ENCODE measurements at regions not wholly inside any gene's neighbourhood (a gene's known extent, or its start where the extent isn't known, plus 50 kb on each side); places are given as distances from the start of the nearest gene placed in this dataset.

- DNase-seq (ENCODE audit: low spot score) (no peak), FAIRE-seq (no peak), ATAC-seq (no peak)
- Histone ChIP-seq H3K36me3 (replicated peaks in 1 of 2; ENCODE audit: control insufficient read depth in 1 of 2, insufficient read depth in 2 of 2, low read length in 2 of 2) (no peaks in the 10 kb centered on the region), H3K79me2 (ENCODE audit: insufficient read depth, low read length) (no peaks in the 10 kb centered on the region), H3K4me1 (ENCODE audit: insufficient read depth, low read length) (no peaks in the 10 kb centered on the region), H2AFZ (ENCODE audit: low read length) (no peak overlapping the region), H3K4me3 (replicated peaks in 1 of 3; ENCODE audit: insufficient read depth in 1 of 3, low read depth in 2 of 3, low read length in 3 of 3) (no peak overlapping the region), H4K20me1 (ENCODE audit: insufficient read depth, low read length) (no peaks in the 10 kb centered on the region), H3K27me3 (ENCODE audit: control insufficient read depth in 1 of 2, insufficient read depth in 2 of 2, low read length in 2 of 2) (no peaks in the 10 kb centered on the region), H3K27ac (ENCODE audit: extremely low read length, insufficient read depth, low read length) (no peak overlapping the region), H3K9me3 (ENCODE audit: low read length) (no peaks in the 10 kb centered on the region), H3K4me2 (ENCODE audit: low read depth, low read length) (no peak overlapping the region), H3K9ac (ENCODE audit: insufficient read depth, low read depth, low read length) (no peak overlapping the region)
- 27% methylated on average over 3 of the region's 3 CpGs for WGBS (ENCODE audit: low lambda C conversion rate)
- no TSS peak for BruUV-seq (replicated peaks)
- TF ChIP-seq CC2D1A (CRISPR knock-in tag; IDR thresholded peaks at IDR 0.05) = no peak
- no peak for TF ChIP-seq ISX (CRISPR knock-in tag; conservative IDR thresholded peaks at IDR 0.05)
- TF ChIP-seq JDP2 (CRISPR knock-in tag; IDR thresholded peaks at IDR 0.05; ENCODE audit: borderline replicate concordance) = no peak
- no peak for TF ChIP-seq ZNF280B (CRISPR knock-in tag; IDR thresholded peaks at IDR 0.05; ENCODE audit: borderline replicate concordance)
- no peak for TF ChIP-seq TEAD3 (CRISPR knock-in tag; optimal IDR thresholded peaks at IDR 0.05; ENCODE audit: borderline replicate concordance)
- ChIA-PET POLR2A (no interaction called here), CTCF (ENCODE audit: low intra/inter-chr PET ratio, low total read pairs) (no interaction called here)
- intact Hi-C loops (cut with micrococcal nuclease; ENCODE audit: unreplicated experiment) (loop anchor here (1.0 kb wide), 1 partner anchor 20 kb away; no protein-coding TSS in a partner anchor), in situ Hi-C loops (cut with HindIII; ENCODE audit: extremely low pct_ligation_motif_present, low pct_unique_long_range_greater_than_20kb) (no loop called here)
Observed at GRCh38 chrX:51837921-51838320, 55.5 kb upstream of the MAGED1 start.
